HG03159 (cell line): ENCODE measurements at regions not wholly inside any gene's neighbourhood (a gene's known extent, or its start where the extent isn't known, plus 50 kb on each side); places are given as distances from the start of the nearest gene placed in this dataset.
"Not testable (repeated sequence)": the region's sequence is repeated elsewhere in the genome, so short reads cannot be mapped to it uniquely, and the experiment has no call there.

Experiments used
- ATAC-seq: cut with Tn5 transposase; IDR thresholded peaks from one replicate; pipeline ENCODE4 v1.9.1; 2021; ENCODE audit warnings: mild to moderate bottlenecking, moderate library complexity; ENCODE audit not compliant: unreplicated experiment

GRCh38 chr10:81200801-81201200 lies 663.1 kb downstream of the SH2D4B start:
- ATAC-seq: no peak

GRCh38 chr10:81207359-81207758 lies 667.6 kb upstream of the NRG3 start:
- ATAC-seq: not testable (repeated sequence)

GRCh38 chr10:81213370-81213769 lies 661.6 kb upstream of the NRG3 start:
- no peak for ATAC-seq

- ATAC-seq: no peak
Measured at GRCh38 chr10:81215498-81215897, 659.5 kb upstream of the NRG3 start.

GRCh38 chr10:81216949-81217348 lies 658.0 kb upstream of the NRG3 start:
- ATAC-seq: no peak

GRCh38 chr10:81218307-81218706 lies 656.7 kb upstream of the NRG3 start:
- ATAC-seq: no peak

- no peak for ATAC-seq
Measured at GRCh38 chr10:81219758-81220157, 655.2 kb upstream of the NRG3 start.

GRCh38 chr10:81248886-81249285 lies 626.1 kb upstream of the NRG3 start:
- ATAC-seq: no peak

GRCh38 chr10:81251457-81252115 lies 623.4 kb upstream of the NRG3 start:
- no peak for ATAC-seq

GRCh38 chr10:81264991-81265390 lies 610.0 kb upstream of the NRG3 start:
- not testable (repeated sequence) for ATAC-seq

GRCh38 chr10:81270051-81270450 lies 604.9 kb upstream of the NRG3 start:
- ATAC-seq: no peak

- ATAC-seq: no peak
Measured at GRCh38 chr10:81280497-81281479, 594.2 kb upstream of the NRG3 start.

GRCh38 chr10:81288544-81288943 lies 586.5 kb upstream of the NRG3 start:
- ATAC-seq: no peak

- no peak for ATAC-seq
Measured at GRCh38 chr10:81297292-81297691, 577.7 kb upstream of the NRG3 start.

- no peak for ATAC-seq
Measured at GRCh38 chr10:81303656-81304055, 571.3 kb upstream of the NRG3 start.

- no peak for ATAC-seq
Measured at GRCh38 chr10:81306971-81307782, 567.8 kb upstream of the NRG3 start.

GRCh38 chr10:81309041-81309552 lies 565.9 kb upstream of the NRG3 start:
- no peak for ATAC-seq

GRCh38 chr10:81314471-81314870 lies 560.5 kb upstream of the NRG3 start:
- no peak for ATAC-seq

GRCh38 chr10:81315026-81315425 lies 560.0 kb upstream of the NRG3 start:
- ATAC-seq: no peak

- ATAC-seq: no peak
Measured at GRCh38 chr10:81348003-81348402, 527.0 kb upstream of the NRG3 start.

- ATAC-seq: no peak
Measured at GRCh38 chr10:81367132-81367531, 507.9 kb upstream of the NRG3 start.
